Mucosa of descending colon (tissue), 3 donors: ENCODE measurements at regions not wholly inside any gene's neighbourhood (a gene's known extent, or its start where the extent isn't known, plus 50 kb on each side); places are given as distances from the start of the nearest gene placed in this dataset.

Experiments
- ATAC-seq: fragments of 200-7000 bp; cut with Tn5 transposase; one replicate; pipeline ENCODE4 v1.9.1; 2020; ENCODE audit warnings: mild to moderate bottlenecking, moderate library complexity
- DNase-seq, 3 donors: peaks; one replicate each; pipeline ENCODE4 v3.0.0-alpha.2; 2020
- H3K36me3 ChIP-seq: fragments of 200-600 bp; one replicate; pipeline ENCODE4 v1.8.0; 2021; ENCODE audit warnings: low read depth, mild to moderate bottlenecking
- H3K4me1 ChIP-seq: fragments of 200-600 bp; one replicate; pipeline ENCODE4 v1.8.0; 2021; ENCODE audit warnings: low read depth, mild to moderate bottlenecking
- H3K4me3 ChIP-seq: fragments of 200-600 bp; one replicate; pipeline ENCODE4 v1.8.0; 2021; ENCODE audit warnings: mild to moderate bottlenecking
- H3K9me3 ChIP-seq: fragments of 200-600 bp; one replicate; pipeline ENCODE4 v1.8.0; 2021; ENCODE audit warnings: mild to moderate bottlenecking
- intact Hi-C, 2 donors: fragments of 100-400 bp; cut with DNase I in 1 of 2; cut with micrococcal nuclease in 1 of 2; formaldehyde crosslinking; loops; one replicate each; pipeline versions ENCODE4 v1.11.0 to v1.11.1; 2022; cut with DNase I, micrococcal nuclease
- TF ChIP-seq, protein P1 (sequence below): fragments of 200-600 bp; IDR thresholded peaks from one replicate; pipeline ENCODE4 v1.8.0; 2022; ENCODE audit warnings: antibody characterized with exemption, mild to moderate bottlenecking
- donor health status: DM: no; HTN: no; CAD: no; lungs with moderate emphysema.
- donor health status: DM: no; HTN: no; CAD: no.
- donor health status: DM: no; HTN: yes; CAD: no.

DNA sequence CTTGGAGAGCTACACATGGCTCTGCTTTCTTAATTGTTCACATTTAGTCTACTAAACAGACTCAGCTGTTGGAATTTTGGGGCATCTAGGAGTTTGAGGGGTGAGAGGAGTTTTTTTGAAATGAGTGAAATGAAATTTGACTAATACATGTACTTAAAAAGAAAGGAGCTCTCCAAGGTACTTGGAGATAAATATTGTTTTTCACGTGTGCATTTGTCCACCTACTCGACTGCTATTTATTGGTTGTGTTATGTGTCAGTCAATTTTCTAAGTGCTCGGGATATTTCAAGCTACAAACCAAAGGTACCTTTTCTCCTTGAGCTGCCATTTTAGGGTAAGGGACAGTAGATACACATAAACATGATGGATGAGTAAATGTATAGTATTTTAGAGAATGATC, 697.0 kb downstream of the LIG4 start:
- intact Hi-C loops: no loop called here
- ATAC-seq: no peak
- H3K9me3 ChIP-seq: no peaks in the 10 kb centered on the region
- no peak overlapping the region for H3K4me3 ChIP-seq
- no peak for DNase-seq
- H3K4me1 ChIP-seq: no peaks in the 10 kb centered on the region
- H3K36me3 ChIP-seq: no peaks in the 10 kb centered on the region
- TF ChIP-seq, protein P1, sequence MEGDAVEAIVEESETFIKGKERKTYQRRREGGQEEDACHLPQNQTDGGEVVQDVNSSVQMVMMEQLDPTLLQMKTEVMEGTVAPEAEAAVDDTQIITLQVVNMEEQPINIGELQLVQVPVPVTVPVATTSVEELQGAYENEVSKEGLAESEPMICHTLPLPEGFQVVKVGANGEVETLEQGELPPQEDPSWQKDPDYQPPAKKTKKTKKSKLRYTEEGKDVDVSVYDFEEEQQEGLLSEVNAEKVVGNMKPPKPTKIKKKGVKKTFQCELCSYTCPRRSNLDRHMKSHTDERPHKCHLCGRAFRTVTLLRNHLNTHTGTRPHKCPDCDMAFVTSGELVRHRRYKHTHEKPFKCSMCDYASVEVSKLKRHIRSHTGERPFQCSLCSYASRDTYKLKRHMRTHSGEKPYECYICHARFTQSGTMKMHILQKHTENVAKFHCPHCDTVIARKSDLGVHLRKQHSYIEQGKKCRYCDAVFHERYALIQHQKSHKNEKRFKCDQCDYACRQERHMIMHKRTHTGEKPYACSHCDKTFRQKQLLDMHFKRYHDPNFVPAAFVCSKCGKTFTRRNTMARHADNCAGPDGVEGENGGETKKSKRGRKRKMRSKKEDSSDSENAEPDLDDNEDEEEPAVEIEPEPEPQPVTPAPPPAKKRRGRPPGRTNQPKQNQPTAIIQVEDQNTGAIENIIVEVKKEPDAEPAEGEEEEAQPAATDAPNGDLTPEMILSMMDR: no peak

DNA sequence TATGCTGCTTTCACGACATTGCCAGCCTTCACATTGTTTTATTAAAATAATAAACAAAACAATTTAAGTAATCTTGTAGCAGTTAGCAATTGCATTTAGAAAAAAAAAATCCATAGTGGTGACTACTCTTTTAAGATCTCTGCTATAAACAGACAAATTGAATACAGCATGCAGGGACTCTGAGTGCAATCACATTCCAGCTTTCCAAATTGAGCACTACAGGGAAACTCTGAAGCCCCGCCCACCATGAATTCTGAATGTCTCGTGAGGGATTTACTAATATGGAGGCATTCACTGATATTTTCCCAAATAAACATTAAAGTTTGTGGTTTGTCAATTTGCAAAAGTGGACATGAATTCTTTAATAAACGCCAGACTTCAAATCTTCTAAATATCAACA, 698.8 kb downstream of the LIG4 start:
- ATAC-seq (no peak), DNase-seq (no peak)
- no peak overlapping the region for H3K4me3 ChIP-seq
- intact Hi-C loops: no loop called here
- H3K36me3 ChIP-seq: no peaks in the 10 kb centered on the region
- TF ChIP-seq, protein P1: no peak
- H3K4me1 ChIP-seq: no peaks in the 10 kb centered on the region
- no peaks in the 10 kb centered on the region for H3K9me3 ChIP-seq

DNA sequence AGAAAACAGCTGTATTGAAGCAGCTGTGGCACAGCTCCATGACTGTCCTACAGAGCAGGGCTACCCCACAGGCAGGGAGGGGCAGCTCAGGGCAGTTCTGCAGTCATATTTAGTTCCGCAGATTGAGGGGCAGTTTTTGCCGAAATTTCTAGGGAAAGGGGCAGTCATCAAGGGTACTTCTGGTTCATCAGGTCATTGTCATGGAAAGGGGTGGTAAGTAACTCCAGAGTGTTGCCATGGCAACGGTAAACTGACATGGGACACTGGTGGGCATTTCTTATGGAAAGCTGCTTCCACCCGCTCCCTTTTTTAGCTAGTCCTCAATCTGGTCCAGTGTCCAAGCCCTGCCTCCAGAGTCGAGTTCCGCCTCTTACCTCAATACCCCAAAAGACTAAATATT, 702.8 kb downstream of the LIG4 start:
- no peak overlapping the region for H3K4me3 ChIP-seq
- intact Hi-C loops: no loop called here

DNA sequence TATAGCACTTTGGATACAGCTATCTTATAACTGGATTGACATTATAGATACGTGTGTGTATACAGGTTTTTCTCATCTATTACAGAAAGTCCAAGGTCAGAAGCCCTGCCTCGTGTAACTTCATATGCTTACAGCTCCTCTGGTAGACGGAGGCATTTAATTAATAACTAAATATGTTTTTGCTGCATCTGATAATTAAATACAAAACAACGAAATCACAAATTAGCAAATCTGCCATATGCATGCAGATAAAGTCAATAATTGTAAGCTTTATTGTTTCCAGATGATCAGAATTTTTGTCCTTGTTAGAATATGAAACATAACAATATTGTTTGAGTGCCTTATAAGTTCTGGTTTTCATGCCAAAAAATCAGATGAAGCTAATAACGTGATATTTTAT, 717.7 kb downstream of the LIG4 start:
- no peak for DNase-seq
- intact Hi-C loops: no loop called here
- ATAC-seq: no peak
- Histone ChIP-seq H3K4me3 (no peak overlapping the region), H3K9me3 (no peaks in the 10 kb centered on the region), H3K36me3 (no peaks in the 10 kb centered on the region), H3K4me1 (no peaks in the 10 kb centered on the region)
- TF ChIP-seq, protein P1: no peak

More for the DNA sequence above, 702.8 kb downstream of the LIG4 start:
- no peaks in the 10 kb centered on the region for H3K4me1 ChIP-seq
- H3K36me3 ChIP-seq: no peaks in the 10 kb centered on the region
- ATAC-seq (no peak), DNase-seq (no peak)
- no peaks in the 10 kb centered on the region for H3K9me3 ChIP-seq
- TF ChIP-seq, protein P1: no peak

DNA sequence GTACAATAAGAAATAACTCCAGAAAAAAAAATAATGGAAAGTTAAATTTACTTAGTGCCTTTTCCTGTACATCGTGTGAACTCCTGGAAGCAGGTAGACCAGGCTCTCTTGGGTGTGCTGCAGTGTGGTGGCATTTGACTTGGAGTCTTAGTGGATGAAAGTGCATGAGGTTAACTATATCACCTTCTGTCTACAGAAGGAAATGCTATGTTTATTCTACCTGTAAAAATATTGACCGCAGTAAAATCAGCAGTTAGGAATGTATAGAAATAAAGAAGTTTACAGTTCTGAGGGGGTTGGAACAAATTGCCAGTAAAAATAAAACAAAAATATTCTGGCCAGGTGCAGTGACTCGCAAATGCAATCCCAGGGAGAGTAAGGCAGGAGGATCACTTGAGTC, 722.1 kb downstream of the LIG4 start:
- intact Hi-C loops: no loop called here

More for the DNA sequence above, 722.1 kb downstream of the LIG4 start:
- Histone ChIP-seq H3K4me1 (no peaks in the 10 kb centered on the region), H3K4me3 (no peak overlapping the region), H3K36me3 (no peaks in the 10 kb centered on the region), H3K9me3 (peaks cover 4% of the 10 kb centered on the region)
- TF ChIP-seq, protein P1: no peak
- ATAC-seq (no peak), DNase-seq (no peak)
